Cardiac septum (tissue), 1 donor: ENCODE measurements at regions not wholly inside any gene's neighbourhood (a gene's known extent, or its start where the extent isn't known, plus 50 kb on each side); places are given as distances from the start of the nearest gene placed in this dataset.
"Not testable (repeated sequence)": the region's sequence is repeated elsewhere in the genome, so short reads cannot be mapped to it uniquely, and the experiment has no call there.

ENCODE experiments used
- DNase-seq: peaks from one replicate; pipeline ENCODE4 v3.0.0-alpha.2; 2020; ENCODE audit warnings: low spot score
- intact Hi-C: fragments of 100-400 bp; cut with DNase I; formaldehyde crosslinking; loops from one replicate; pipeline ENCODE4 v1.14.0; 2022
- donor health status: DM: no; HTN: no; CAD: no.

- DNase-seq, result no peak
- intact Hi-C loops, result no loop called here
These were observed 162.2 kb upstream of the STK32A start for GRCh38 chr5:147072622-147073021.

- intact Hi-C loops, result no loop called here
These were observed 161.7 kb upstream of the STK32A start for GRCh38 chr5:147073098-147073497.

GRCh38 chr5:147075187-147075586, 159.6 kb upstream of the STK32A start:
- no peak for DNase-seq
- intact Hi-C loops, result no loop called here

More at GRCh38 chr5:147073098-147073497, 161.7 kb upstream of the STK32A start:
- DNase-seq, result no peak

DNA sequence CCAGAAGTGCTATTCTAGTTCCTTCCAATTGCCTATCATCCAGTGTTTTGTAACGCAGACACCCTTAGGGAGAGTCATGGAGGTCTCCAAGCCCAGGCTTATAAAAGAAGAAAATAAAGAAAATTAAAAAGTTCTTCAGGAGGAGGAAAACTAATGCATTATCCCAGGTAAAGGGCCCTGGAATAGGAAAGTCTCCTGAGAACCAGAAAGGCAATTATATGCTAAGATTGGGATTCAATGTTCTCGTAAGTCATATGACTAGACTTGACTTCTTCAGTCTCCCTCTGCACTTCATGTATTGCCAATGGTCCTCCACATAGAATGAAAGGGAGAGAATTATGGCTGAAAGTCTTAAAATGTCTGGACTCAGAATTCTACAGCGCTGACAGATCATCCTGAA, 154.4 kb upstream of the STK32A start:
- intact Hi-C loops, result no loop called here
- DNase-seq, result no peak

- intact Hi-C loops, result no loop called here
- no peak for DNase-seq
These were observed 153.5 kb upstream of the STK32A start for GRCh38 chr5:147081311-147081764.

DNA sequence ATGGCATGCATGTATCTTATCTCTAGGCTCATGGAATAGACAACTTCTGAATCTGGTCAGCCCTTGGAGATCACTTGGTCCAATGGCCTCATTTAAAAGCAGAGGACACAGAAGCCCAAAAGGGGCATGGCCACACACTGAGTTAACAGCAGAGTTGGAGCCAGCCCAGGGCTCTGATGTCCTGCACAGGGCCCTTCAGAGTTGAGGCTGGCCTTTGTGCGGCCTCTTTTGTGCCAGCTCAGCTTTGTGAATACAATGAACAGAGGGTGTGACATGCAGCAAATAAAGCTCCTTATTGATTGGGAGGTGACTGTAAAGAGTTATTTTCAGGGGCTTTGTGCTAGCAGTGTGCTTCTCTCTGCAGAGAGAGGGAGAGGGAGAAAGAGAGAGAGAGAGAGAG, 150.1 kb upstream of the STK32A start:
- no peak for DNase-seq
- intact Hi-C loops, result no loop called here

GRCh38 chr5:147085409-147085808, 149.4 kb upstream of the STK32A start:
- intact Hi-C loops, result no loop called here
- DNase-seq, result no peak

DNA sequence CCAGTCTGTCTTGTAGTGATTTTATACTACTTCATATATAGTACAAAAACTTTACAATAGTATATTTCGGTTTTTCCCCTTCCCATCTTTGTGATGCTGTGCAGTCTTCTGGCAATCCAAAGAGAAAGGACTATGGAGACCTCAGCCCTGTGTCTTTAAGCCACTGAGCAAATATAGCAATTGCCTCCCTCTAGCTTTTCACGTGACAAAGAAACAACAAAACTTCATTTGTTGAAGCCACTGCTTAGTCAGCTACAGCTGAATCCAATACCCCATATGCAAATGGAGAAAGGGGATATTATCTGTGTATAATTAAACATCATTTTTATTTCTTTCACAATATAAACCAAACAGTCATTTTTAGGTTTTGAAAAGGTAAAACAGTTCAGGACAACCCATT, 142.8 kb upstream of the STK32A start:
- intact Hi-C loops, result no loop called here
- DNase-seq, result no peak

- DNase-seq, result no peak
- intact Hi-C loops, result no loop called here
These were observed 141.7 kb upstream of the STK32A start for GRCh38 chr5:147093138-147093537.

- DNase-seq, result no peak
- intact Hi-C loops, result no loop called here
These were observed 139.1 kb upstream of the STK32A start for GRCh38 chr5:147095740-147096139.

DNA sequence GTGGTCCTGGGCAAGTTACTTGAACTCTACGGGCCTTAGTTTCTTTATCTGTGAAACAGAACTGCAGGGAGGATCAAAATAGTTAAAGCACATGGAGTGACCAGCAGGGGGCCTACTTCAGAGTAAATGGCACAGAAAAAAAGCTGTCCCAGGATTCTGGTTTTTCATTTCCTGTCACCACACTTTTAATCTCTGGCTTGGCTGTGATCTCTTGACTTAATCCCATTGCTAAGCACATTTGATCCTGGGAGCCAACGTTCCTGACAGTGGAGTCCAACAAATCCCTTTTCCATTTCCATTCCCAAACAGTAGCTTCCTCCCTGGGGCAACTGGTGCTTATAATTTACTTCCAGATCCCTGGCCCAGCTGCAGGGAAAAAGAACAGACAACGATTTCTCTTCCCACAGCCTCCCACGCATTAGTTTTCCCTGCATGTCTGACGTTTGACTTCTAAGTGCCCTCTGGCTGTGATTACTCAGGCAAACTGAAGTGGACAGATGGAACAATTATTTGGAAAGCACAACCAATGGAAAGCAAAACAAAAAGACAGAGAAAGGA, 136.5 kb upstream of the STK32A start:
- no peak for DNase-seq
- intact Hi-C loops, result no loop called here

DNA sequence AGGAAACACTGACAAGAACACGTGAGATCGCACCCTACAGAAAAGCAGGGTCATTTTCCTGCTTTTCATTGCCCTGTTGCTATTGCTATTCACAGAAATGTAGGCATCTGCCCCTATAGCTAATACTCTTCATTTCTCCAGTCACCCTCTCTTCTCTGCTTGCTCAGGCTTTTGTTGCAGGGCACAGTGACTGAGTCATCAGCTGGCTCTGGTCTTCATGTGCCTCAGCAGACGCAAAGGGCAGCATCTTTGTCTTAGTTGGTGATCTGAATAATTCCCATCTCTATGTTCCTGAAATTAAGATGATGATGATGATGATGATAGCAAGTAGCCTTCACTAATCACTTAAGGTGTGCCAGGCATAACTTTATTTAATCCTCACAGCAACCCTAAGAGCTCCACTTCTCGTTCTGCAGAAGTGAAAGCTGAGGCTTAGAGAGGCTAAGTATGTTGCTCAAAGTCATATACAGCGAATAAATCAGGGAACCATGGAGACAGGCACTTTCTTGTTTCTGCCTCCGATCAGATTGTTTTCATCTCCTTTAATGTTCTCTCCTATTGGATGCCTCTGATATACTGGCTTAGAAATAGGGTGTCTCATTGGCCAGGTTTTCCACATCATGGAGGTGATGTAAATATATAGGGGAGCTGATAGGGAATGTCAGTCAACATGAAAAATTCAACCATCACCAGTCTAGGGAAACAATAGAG, 133.0 kb upstream of the STK32A start:
- DNase-seq, result no peak

GRCh38 chr5:147112899-147113298, 121.9 kb upstream of the STK32A start:
- DNase-seq, result no peak
- intact Hi-C loops, result no loop called here

More for the DNA sequence above, 133.0 kb upstream of the STK32A start:
- intact Hi-C loops, result no loop called here

DNA sequence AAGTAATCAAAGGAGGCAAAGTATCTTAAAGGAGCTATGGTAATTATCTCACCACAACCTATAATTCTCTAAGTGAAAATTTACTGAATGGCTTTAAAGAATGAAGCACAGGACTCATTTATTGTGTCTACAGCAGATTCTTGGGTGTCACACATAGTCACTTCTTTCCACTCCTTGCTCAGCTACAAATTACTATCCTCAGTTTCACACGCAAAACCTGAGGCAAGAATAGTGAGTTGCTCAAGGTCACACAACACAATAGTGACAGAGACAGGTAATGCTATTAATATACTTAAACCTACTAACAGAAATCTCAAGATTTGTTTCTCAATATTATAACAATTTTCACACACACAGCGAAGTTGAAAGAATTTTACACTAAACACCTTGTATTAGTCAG, 120.9 kb upstream of the STK32A start:
- DNase-seq, result no peak
- intact Hi-C loops, result no loop called here

DNA sequence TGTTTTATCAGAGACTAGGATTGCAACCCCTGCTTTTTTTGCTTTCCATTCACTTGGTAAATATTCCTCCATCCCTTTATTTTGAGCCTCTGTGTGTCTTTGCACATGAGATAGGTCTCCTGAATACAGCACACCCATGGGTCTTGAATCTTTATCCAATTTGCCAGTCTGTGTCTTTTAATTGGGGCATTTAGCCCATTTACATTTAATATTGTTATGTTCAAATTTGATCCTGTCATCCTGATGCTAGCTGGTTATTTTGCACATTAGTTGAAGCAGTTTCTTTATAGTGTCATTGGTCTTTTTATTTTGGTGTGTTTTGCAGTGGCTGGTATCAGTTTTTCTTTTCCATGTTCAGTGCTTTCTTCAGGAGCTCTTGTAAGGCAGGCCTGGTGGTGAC, 95.1 kb upstream of the STK32A start:
- intact Hi-C loops, DNase-seq: not testable (repeated sequence)

GRCh38 chr5:147140558-147140957, 94.3 kb upstream of the STK32A start:
- DNase-seq, result no peak
- intact Hi-C loops, result no loop called here

- DNase-seq, intact Hi-C loops: not testable (repeated sequence)
These were observed 93.2 kb upstream of the STK32A start for GRCh38 chr5:147141580-147141979.

GRCh38 chr5:147143215-147143614, 91.6 kb upstream of the STK32A start:
- DNase-seq, result no peak
- intact Hi-C loops, result no loop called here

- intact Hi-C loops, result no loop called here
- no peak for DNase-seq
These were observed 89.5 kb upstream of the STK32A start for GRCh38 chr5:147145328-147145727.

DNA sequence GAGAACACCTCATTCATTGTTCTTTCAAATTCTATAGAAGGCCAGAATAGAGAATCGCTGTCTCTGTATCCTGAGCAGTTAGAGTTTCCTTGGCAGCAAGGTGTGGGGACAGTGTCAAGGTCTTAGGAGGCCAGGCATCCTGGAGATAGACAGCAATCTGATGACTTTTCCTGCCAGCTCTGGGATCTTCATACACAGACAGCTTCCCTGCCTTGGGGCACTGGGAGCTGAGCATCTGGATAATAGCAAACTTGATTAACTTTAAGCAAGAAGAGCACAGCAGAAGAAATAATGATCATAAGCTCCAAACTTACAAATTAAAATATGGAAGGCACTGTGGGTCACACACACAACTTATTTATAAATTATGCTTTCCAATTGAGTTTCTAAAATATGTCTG, 86.1 kb upstream of the STK32A start:
- intact Hi-C loops, result no loop called here
- DNase-seq, result no peak

DNA sequence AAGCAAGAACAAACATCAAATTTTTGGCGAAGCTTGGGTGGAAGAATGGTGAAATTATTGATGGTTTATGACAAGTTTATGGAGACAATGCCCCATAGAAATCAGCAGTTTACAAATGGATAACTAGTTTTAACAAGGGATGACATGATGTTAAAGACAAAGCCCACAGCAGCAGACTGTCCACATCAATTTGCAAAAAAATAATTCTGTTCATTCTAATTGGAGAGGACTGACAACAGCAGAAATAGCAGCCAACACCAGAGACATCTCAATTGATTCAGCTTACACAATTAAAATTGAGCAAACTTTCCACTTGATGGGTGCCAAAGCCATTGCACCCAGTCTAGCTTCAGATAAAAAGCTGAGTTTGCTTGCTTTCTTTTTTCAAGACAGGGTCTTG, 82.7 kb upstream of the STK32A start:
- no peak for DNase-seq
- intact Hi-C loops, result no loop called here

GRCh38 chr5:147154809-147155208, 80.0 kb upstream of the STK32A start:
- DNase-seq, result no peak
- intact Hi-C loops, result no loop called here
